ENCODE measurements at regions not wholly inside any gene's neighbourhood (a gene's known extent, or its start where the extent isn't known, plus 50 kb on each side); places are given as distances from the start of the nearest gene placed in this dataset.

- no peak for TF ChIP-seq CTCF (IDR thresholded peaks at IDR 0.05)
- TF ChIP-seq POLR2A (IDR thresholded peaks at IDR 0.05): no peak
Observed at GRCh38 chr21:28136656-28137255, 855.9 kb downstream of the LTN1 start.
